ENCODE measurements at regions not wholly inside any gene's neighbourhood (a gene's known extent, or its start where the extent isn't known, plus 50 kb on each side); places are given as distances from the start of the nearest gene placed in this dataset.

DNA sequence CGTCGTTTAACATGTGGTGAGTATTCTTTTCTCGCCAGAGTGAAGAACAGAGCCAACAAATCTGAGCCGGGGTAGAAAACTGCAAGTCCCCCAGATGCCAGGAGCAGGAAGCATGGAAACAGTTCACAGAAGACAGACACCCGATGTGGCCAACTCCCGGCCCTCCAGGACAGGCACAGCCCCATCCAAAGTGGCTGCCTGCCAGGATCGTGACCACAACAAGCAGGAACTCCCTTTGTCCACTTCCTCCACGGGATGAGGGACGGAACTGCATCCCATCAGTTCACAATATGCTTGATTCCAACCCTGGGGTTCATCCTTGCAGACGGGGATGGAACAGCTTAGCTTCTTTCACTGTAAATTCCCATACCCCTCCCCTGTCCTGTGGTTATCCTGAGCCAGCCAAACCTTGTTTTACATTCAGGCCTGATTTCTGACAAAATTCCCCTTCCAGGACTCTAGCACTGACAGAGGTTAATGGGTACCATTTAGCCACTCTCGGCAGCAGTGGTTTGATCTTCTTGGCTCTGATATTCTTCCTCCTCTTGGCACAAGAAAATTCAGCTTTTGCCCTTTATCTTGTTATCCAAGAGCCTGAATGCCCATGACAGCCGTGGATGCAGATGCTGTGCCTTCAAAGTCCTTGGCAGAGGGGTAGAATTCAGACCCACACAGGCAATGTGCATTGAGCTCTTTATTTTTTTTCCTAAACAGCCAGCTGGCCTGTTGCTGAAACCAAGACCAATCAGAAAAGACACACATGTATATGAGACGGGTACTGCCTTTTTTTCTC, 105.5 kb upstream of the FAM204A start:
- intact Hi-C loops (cut with micrococcal nuclease; ENCODE audit: unreplicated experiment) (no loop called here), in situ Hi-C loops (cut with HindIII; ENCODE audit: extremely low pct_ligation_motif_present, low pct_unique_long_range_greater_than_20kb) (loop anchor here (25.0 kb wide), 1 partner anchor 960 kb away; no protein-coding TSS in a partner anchor)
- H3K4me3 ChIP-seq (replicated peaks in 1 of 3; ENCODE audit: insufficient read depth in 1 of 3, low read depth in 2 of 3, low read length in 3 of 3), result no peak overlapping the region
- no peak overlapping the region for H2AFZ ChIP-seq (ENCODE audit: low read length)
- peaks cover 0 to 34% of the 10 kb centered on the region in 2 experiments; a peak in 2 of 5 replicates for H3K27me3 ChIP-seq (ENCODE audit: control insufficient read depth in 1 of 2, insufficient read depth in 2 of 2, low read length in 2 of 2)
- no TSS peak for BruUV-seq (replicated peaks)
- ChIA-PET CTCF (ENCODE audit: low intra/inter-chr PET ratio, low total read pairs) (no interaction called here), POLR2A (no interaction called here)
- no peak overlapping the region for H3K9ac ChIP-seq (ENCODE audit: insufficient read depth, low read depth, low read length)
- no peak overlapping the region for H3K4me2 ChIP-seq (ENCODE audit: low read depth, low read length)
- WGBS (ENCODE audit: low lambda C conversion rate), result 9% methylated on average over 10 of the region's 13 CpGs
- no peaks in the 10 kb centered on the region for H4K20me1 ChIP-seq (ENCODE audit: insufficient read depth, low read length)
- no peak for ATAC-seq
- no peaks in the 10 kb centered on the region for H3K36me3 ChIP-seq (replicated peaks in 1 of 2; ENCODE audit: control insufficient read depth in 1 of 2, insufficient read depth in 2 of 2, low read length in 2 of 2)
- no peak for FAIRE-seq
- no peak for DNase-seq (ENCODE audit: low spot score)
- no peaks in the 10 kb centered on the region for H3K4me1 ChIP-seq (ENCODE audit: insufficient read depth, low read length)
- no peaks in the 10 kb centered on the region for H3K79me2 ChIP-seq (ENCODE audit: insufficient read depth, low read length)
- peaks cover 5% of the 10 kb centered on the region for H3K9me3 ChIP-seq (ENCODE audit: low read length)
- H3K27ac ChIP-seq (ENCODE audit: extremely low read length, insufficient read depth, low read length), result no peak overlapping the region
- TF ChIP-seq CENPX (CRISPR knock-in tag; IDR thresholded peaks at IDR 0.05) (no peak), PHF5A (CRISPR knock-in tag; IDR thresholded peaks at IDR 0.05; ENCODE audit: low read depth, unreplicated experiment) (no peak), GATAD1 (CRISPR knock-in tag; IDR thresholded peaks at IDR 0.05) (no peak), SMAD9 (CRISPR knock-in tag; IDR thresholded peaks at IDR 0.05) (no peak), KLF13 (CRISPR knock-in tag; IDR thresholded peaks at IDR 0.05) (no peak), PLRG1 (conservative IDR thresholded peaks at IDR 0.05) (no peak), FOSL1 (CRISPR knock-in tag; IDR thresholded peaks at IDR 0.05; ENCODE audit: borderline replicate concordance) (no peak)
- TF ChIP-seq, protein P1, sequence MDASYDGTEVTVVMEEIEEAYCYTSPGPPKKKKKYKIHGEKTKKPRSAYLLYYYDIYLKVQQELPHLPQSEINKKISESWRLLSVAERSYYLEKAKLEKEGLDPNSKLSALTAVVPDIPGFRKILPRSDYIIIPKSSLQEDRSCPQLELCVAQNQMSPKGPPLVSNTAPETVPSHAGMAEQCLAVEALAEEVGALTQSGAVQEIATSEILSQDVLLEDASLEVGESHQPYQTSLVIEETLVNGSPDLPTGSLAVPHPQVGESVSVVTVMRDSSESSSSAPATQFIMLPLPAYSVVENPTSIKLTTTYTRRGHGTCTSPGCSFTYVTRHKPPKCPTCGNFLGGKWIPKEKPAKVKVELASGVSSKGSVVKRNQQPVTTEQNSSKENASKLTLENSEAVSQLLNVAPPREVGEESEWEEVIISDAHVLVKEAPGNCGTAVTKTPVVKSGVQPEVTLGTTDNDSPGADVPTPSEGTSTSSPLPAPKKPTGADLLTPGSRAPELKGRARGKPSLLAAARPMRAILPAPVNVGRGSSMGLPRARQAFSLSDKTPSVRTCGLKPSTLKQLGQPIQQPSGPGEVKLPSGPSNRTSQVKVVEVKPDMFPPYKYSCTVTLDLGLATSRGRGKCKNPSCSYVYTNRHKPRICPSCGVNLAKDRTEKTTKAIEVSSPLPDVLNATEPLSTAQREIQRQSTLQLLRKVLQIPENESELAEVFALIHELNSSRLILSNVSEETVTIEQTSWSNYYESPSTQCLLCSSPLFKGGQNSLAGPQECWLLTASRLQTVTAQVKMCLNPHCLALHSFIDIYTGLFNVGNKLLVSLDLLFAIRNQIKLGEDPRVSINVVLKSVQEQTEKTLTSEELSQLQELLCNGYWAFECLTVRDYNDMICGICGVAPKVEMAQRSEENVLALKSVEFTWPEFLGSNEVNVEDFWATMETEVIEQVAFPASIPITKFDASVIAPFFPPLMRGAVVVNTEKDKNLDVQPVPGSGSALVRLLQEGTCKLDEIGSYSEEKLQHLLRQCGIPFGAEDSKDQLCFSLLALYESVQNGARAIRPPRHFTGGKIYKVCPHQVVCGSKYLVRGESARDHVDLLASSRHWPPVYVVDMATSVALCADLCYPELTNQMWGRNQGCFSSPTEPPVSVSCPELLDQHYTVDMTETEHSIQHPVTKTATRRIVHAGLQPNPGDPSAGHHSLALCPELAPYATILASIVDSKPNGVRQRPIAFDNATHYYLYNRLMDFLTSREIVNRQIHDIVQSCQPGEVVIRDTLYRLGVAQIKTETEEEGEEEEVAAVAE (CRISPR knock-in tag; IDR thresholded peaks at IDR 0.05; ENCODE audit: borderline replicate concordance), result no peak
- TF ChIP-seq, protein P2, sequence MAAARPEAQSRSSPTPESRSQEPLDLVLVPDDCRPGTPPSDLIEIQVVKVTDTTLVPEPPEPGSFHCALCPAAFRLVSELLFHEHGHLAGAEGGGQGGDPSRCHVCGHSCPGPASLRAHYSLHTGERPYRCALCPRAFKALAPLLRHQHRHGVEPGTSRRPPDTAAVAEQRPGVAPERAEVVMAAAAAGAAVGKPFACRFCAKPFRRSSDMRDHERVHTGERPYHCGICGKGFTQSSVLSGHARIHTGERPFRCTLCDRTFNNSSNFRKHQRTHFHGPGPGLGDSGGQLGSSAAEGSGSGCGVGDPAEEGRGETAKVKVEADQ (CRISPR knock-in tag; IDR thresholded peaks at IDR 0.05; ENCODE audit: borderline replicate concordance), result no peak
